Epithelial cell of proximal tubule (primary cell): ENCODE measurements at regions not wholly inside any gene's neighbourhood (a gene's known extent, or its start where the extent isn't known, plus 50 kb on each side); places are given as distances from the start of the nearest gene placed in this dataset.

Source experiments
- DNase-seq: peaks from one replicate; pipeline ENCODE4 v3.0.0-alpha.2; 2011; ENCODE audit warnings: low read depth
- H3K4me3 ChIP-seq: 2 replicates; pipeline ENCODE4 v1.5.1; 2011; ENCODE audit warnings: low read depth, mild to moderate bottlenecking, low read length
- TF ChIP-seq, protein P1 (sequence below): conservative IDR thresholded peaks from 2 replicates; pipeline ENCODE4 v1.5.1; 2012; ENCODE audit warnings: low read depth, mild to moderate bottlenecking, low read length

GRCh38 chr10:3271354-3272115 is 99.0 kb upstream of the PITRM1 start:
- TF ChIP-seq, protein P1, sequence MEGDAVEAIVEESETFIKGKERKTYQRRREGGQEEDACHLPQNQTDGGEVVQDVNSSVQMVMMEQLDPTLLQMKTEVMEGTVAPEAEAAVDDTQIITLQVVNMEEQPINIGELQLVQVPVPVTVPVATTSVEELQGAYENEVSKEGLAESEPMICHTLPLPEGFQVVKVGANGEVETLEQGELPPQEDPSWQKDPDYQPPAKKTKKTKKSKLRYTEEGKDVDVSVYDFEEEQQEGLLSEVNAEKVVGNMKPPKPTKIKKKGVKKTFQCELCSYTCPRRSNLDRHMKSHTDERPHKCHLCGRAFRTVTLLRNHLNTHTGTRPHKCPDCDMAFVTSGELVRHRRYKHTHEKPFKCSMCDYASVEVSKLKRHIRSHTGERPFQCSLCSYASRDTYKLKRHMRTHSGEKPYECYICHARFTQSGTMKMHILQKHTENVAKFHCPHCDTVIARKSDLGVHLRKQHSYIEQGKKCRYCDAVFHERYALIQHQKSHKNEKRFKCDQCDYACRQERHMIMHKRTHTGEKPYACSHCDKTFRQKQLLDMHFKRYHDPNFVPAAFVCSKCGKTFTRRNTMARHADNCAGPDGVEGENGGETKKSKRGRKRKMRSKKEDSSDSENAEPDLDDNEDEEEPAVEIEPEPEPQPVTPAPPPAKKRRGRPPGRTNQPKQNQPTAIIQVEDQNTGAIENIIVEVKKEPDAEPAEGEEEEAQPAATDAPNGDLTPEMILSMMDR, result no peak

DNA sequence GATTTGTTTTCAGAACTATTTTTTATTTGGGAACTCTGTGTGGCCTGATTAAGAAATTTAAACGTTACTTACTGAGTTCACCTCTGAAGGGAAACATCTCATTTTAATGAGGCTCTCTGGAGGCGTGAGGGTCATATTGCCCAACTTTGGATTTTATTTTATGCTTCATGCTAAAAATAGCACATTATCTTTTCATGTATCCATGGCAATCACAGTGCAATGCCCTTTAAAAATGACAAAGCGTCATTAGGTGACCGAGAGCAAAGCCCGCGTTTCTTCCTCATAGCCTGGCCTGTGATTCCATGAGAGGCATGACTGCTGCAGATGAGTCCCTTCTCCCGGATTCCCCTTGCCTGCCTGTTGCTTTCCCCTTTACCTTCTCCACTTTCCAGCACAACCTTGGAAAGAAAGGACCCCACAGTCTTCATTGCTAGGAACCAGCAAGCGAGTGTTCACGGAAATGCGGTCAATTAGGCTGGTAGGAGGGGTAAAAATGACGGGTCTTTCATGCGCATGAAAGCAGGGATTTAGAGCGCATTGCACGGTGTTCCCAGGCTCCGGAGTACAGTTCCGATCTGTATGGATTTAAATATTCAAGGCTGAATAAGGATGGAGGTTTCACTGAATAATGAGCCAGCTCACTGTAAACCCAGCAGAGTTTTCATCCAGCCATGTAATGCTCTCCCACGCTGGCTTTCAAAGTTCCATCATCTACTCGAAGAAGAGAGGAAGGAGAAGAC is 98.2 kb upstream of the PITRM1 start:
- no peak overlapping the region for H3K4me3 ChIP-seq
- TF ChIP-seq, protein P1, result no peak
- no peak for DNase-seq

More at GRCh38 chr10:3271354-3272115, 99.0 kb upstream of the PITRM1 start:
- DNase-seq, result no peak
- H3K4me3 ChIP-seq, result no peak overlapping the region

- H3K4me3 ChIP-seq, result no peak overlapping the region
- TF ChIP-seq, protein P1, result no peak
- no peak for DNase-seq
These were observed 95.4 kb upstream of the PITRM1 start for GRCh38 chr10:3268025-3268424.

GRCh38 chr10:3265088-3265487 is 92.5 kb upstream of the PITRM1 start:
- TF ChIP-seq, protein P1, result no peak
- no peak overlapping the region for H3K4me3 ChIP-seq
- DNase-seq, result no peak

GRCh38 chr10:3264161-3264761 is 91.7 kb upstream of the PITRM1 start:
- no peak overlapping the region for H3K4me3 ChIP-seq
- DNase-seq, result no peak
- TF ChIP-seq, protein P1, result no peak

DNA sequence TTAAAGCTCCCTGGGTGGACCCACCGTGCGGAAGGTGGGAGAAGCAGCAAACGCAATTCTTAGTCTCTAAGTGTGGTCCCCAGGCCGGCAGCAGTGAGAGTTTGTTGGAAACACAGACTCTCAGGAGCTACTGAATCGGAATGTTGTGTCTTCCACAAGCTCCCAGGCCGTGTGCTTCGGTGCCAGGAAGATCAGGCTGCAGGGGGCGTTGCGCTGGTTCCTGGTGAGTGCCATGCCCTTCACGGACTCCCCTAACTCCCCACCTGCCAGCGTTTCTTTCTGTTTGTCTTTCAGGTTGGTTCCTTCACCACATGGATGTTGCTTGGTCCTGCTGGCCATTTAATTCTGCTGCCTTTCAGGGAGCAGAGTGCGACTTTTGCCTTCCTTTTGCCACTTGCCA is 91.2 kb upstream of the PITRM1 start:
- no peak for DNase-seq
- H3K4me3 ChIP-seq, result no peak overlapping the region
- TF ChIP-seq, protein P1, result no peak
